K562 (cell line): ENCODE measurements at regions not wholly inside any gene's neighbourhood (a gene's known extent, or its start where the extent isn't known, plus 50 kb on each side); places are given as distances from the start of the nearest gene placed in this dataset.
A peak's percentile ranks its signal among the peaks of the same experiment; 100 is the strongest.

Source experiments
- ATF1 ChIP-seq, 2 experiments: fragments of 450-650 bp in 1 of 2; IDR thresholded peaks; 2 replicates each; pipeline ENCODE4 v1.6.1; 2016; ENCODE audit warnings: missing compliant biosample characterization in 1 of 2, missing genetic modification characterization in 1 of 2
- DDX20 ChIP-seq: fragments of 450-650 bp; IDR thresholded peaks from 2 replicates; pipeline ENCODE4 v1.6.1; 2016; ENCODE audit warnings: missing genetic modification characterization, low read depth, mild to moderate bottlenecking, missing compliant biosample characterization, moderate library complexity
- DPF2 ChIP-seq: fragments of 450-650 bp; IDR thresholded peaks from 2 replicates; pipeline ENCODE4 v1.6.1; 2016
- JUND ChIP-seq, 2 experiments: IDR thresholded peaks; 2 replicates in 1 of 2; 3 replicates in 1 of 2; pipeline ENCODE4 v1.6.1; 2011; ENCODE audit warnings: borderline replicate concordance in 2 of 2, low read depth in 2 of 2, low read length in 2 of 2, improper control_type of control experiment in 1 of 2, missing biosample characterization in 1 of 2, missing genetic modification characterization in 1 of 2, missing genetic modification reagents in 1 of 2
- KLF16 ChIP-seq: IDR thresholded peaks from 2 replicates; pipeline ENCODE4 v1.6.1; 2016; ENCODE audit warnings: antibody characterized with exemption
- NR2F6 ChIP-seq: fragments of 450-650 bp; formaldehyde crosslinking; IDR thresholded peaks from 2 replicates; pipeline ENCODE4 v1.4.0; 2020; ENCODE audit warnings: mild to moderate bottlenecking
- RBM25 ChIP-seq: fragments of 200-400 bp; formaldehyde crosslinking; IDR thresholded peaks from 2 replicates; pipeline ENCODE4 v1.6.1; 2018; ENCODE audit warnings: low read length, low read depth, moderate library complexity; ENCODE audit not compliant: severe bottlenecking
- XRCC5 ChIP-seq: fragments of 200-400 bp; formaldehyde crosslinking; IDR thresholded peaks from 2 replicates; pipeline ENCODE4 v1.6.1; 2017; ENCODE audit warnings: low read depth, mild to moderate bottlenecking, low read length
- ZNF217 ChIP-seq: sonication (generic); formaldehyde crosslinking; IDR thresholded peaks from 2 replicates; pipeline ENCODE4 v1.8.0; 2022; ENCODE audit warnings: mild to moderate bottlenecking, missing genetic modification reagents
- TF ChIP-seq, protein P1 (sequence below): fragments of 250-450 bp; sonication (Bioruptor Pico); IDR thresholded peaks from 2 replicates; pipeline ENCODE4 v1.5.0; 2020; ENCODE audit warnings: mild to moderate bottlenecking, borderline replicate concordance
- TF ChIP-seq, protein P2 (sequence below): sonication (generic); formaldehyde crosslinking; IDR thresholded peaks from 2 replicates; pipeline ENCODE4 v1.8.0; 2022; ENCODE audit warnings: missing genetic modification reagents, mild to moderate bottlenecking, moderate library complexity, borderline replicate concordance
- TF ChIP-seq, protein P3 (sequence below): fragments of 450-650 bp; formaldehyde crosslinking; IDR thresholded peaks from 2 replicates; pipeline ENCODE4 v1.4.0; 2020; ENCODE audit warnings: mild to moderate bottlenecking

DNA sequence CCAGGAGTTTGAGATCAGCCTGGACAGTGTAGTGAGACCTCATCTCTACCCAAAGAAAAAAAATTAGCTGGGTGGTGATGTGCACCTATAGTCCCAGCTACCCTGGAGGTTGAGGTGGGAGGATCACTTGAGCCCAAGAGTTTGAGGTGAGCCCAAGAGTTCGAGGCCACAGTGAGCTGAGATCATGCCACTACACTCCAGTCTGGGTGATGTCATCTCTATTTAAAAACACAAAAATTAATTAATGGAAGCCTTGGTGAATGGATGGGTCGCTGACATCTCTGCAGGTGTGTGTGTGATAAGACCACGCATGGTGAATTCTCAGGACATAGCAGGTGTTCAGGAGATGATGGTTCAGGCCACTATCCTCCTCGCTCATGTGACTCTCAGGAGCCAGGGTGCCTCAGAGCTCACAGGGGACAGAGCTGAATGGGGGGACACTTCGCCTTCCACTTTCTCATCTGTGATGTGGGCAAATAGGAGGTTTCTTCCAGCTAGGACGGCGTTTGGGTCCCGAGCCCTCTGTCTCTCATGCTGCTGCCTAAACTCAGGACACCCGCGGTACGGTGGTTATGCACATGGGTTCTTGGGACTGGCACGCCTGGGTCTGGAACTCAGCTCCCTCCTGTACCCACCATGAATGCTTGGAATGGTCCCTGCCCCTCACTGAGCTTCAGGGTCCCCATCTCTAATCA, 113.4 kb upstream of the ZBTB40 start (continued):
- TF ChIP-seq, protein P1, sequence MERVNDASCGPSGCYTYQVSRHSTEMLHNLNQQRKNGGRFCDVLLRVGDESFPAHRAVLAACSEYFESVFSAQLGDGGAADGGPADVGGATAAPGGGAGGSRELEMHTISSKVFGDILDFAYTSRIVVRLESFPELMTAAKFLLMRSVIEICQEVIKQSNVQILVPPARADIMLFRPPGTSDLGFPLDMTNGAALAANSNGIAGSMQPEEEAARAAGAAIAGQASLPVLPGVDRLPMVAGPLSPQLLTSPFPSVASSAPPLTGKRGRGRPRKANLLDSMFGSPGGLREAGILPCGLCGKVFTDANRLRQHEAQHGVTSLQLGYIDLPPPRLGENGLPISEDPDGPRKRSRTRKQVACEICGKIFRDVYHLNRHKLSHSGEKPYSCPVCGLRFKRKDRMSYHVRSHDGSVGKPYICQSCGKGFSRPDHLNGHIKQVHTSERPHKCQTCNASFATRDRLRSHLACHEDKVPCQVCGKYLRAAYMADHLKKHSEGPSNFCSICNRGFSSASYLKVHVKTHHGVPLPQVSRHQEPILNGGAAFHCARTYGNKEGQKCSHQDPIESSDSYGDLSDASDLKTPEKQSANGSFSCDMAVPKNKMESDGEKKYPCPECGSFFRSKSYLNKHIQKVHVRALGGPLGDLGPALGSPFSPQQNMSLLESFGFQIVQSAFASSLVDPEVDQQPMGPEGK (CRISPR knock-in tag): no peak
- TF ChIP-seq XRCC5 (no peak), ZNF217 (CRISPR knock-in tag) (no peak), NR2F6 (no peak), ATF1 (CRISPR knock-in tag; IDR thresholded peaks at IDR 0.05) (no peak), ATF1 (tag; IDR thresholded peaks at IDR 0.05) (peak; percentile 37), RBM25 (no peak), DPF2 (no peak), JUND (IDR thresholded peaks at IDR 0.05; ENCODE audit: borderline replicate concordance, low read depth, low read length) (peak; percentile 24; the same call in 1 of the 2 replicates), JUND (tag; IDR thresholded peaks at IDR 0.05; ENCODE audit: borderline replicate concordance, low read depth, low read length) (peak; percentile 56; the same call in 1 of the 3 replicates), KLF16 (no peak), DDX20 (tag) (no peak)
- TF ChIP-seq, protein P2, sequence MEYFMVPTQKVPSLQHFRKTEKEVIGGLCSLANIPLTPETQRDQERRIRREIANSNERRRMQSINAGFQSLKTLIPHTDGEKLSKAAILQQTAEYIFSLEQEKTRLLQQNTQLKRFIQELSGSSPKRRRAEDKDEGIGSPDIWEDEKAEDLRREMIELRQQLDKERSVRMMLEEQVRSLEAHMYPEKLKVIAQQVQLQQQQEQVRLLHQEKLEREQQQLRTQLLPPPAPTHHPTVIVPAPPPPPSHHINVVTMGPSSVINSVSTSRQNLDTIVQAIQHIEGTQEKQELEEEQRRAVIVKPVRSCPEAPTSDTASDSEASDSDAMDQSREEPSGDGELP (CRISPR knock-in tag): no peak
- TF ChIP-seq, protein P3, sequence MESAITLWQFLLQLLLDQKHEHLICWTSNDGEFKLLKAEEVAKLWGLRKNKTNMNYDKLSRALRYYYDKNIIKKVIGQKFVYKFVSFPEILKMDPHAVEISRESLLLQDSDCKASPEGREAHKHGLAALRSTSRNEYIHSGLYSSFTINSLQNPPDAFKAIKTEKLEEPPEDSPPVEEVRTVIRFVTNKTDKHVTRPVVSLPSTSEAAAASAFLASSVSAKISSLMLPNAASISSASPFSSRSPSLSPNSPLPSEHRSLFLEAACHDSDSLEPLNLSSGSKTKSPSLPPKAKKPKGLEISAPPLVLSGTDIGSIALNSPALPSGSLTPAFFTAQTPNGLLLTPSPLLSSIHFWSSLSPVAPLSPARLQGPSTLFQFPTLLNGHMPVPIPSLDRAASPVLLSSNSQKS (CRISPR knock-in tag): no peak
